ENCODE measurements at regions not wholly inside any gene's neighbourhood (a gene's known extent, or its start where the extent isn't known, plus 50 kb on each side); places are given as distances from the start of the nearest gene placed in this dataset.

GRCh38 chr12:17215759-17216570, 610.0 kb upstream of the LMO3 start:
- TF ChIP-seq CTCF (IDR thresholded peaks at IDR 0.05): no peak
- Histone ChIP-seq H3K9me3 (no peaks in the 10 kb centered on the region), H3K27ac (no peak overlapping the region), H3K27me3 (no peaks in the 10 kb centered on the region), H3K4me3 (no peak overlapping the region), H3K4me1 (no peaks in the 10 kb centered on the region), H3K36me3 (no peaks in the 10 kb centered on the region)
- no peak for DNase-seq (ENCODE audit: low spot score)

- no peaks in the 10 kb centered on the region for H3K4me1 ChIP-seq
- no peak overlapping the region for H3K27ac ChIP-seq
- no peaks in the 10 kb centered on the region for H3K9me3 ChIP-seq
- H3K4me3 ChIP-seq: no peak overlapping the region
- no peaks in the 10 kb centered on the region for H3K36me3 ChIP-seq
- TF ChIP-seq CTCF (IDR thresholded peaks at IDR 0.05): no peak
- H3K27me3 ChIP-seq: no peaks in the 10 kb centered on the region
- no peak for DNase-seq (ENCODE audit: low spot score)
These were observed 609.0 kb upstream of the LMO3 start for GRCh38 chr12:17214929-17215328.

- H3K27ac ChIP-seq: no peak overlapping the region
- H3K9me3 ChIP-seq: no peaks in the 10 kb centered on the region
- H3K4me3 ChIP-seq: no peak overlapping the region
- DNase-seq (ENCODE audit: low spot score): no peak
- TF ChIP-seq CTCF (IDR thresholded peaks at IDR 0.05): no peak
- H3K27me3 ChIP-seq: no peaks in the 10 kb centered on the region
- H3K4me1 ChIP-seq: no peaks in the 10 kb centered on the region
- no peaks in the 10 kb centered on the region for H3K36me3 ChIP-seq
These were observed 600.6 kb upstream of the LMO3 start for GRCh38 chr12:17206553-17206952.

- no peak overlapping the region for H3K27ac ChIP-seq
- no peaks in the 10 kb centered on the region for H3K36me3 ChIP-seq
- TF ChIP-seq CTCF (IDR thresholded peaks at IDR 0.05): no peak
- H3K27me3 ChIP-seq: no peaks in the 10 kb centered on the region
- DNase-seq (ENCODE audit: low spot score): no peak
- no peak overlapping the region for H3K4me3 ChIP-seq
- H3K4me1 ChIP-seq: no peaks in the 10 kb centered on the region
- no peaks in the 10 kb centered on the region for H3K9me3 ChIP-seq
These were observed 598.5 kb upstream of the LMO3 start for GRCh38 chr12:17204289-17205054.

GRCh38 chr12:17203497-17203896, 597.5 kb upstream of the LMO3 start:
- Histone ChIP-seq H3K36me3 (no peaks in the 10 kb centered on the region), H3K27me3 (no peaks in the 10 kb centered on the region), H3K9me3 (no peaks in the 10 kb centered on the region), H3K4me1 (no peaks in the 10 kb centered on the region), H3K4me3 (no peak overlapping the region), H3K27ac (no peak overlapping the region)
- DNase-seq (ENCODE audit: low spot score): no peak
- no peak for TF ChIP-seq CTCF (IDR thresholded peaks at IDR 0.05)
